ENCODE measurements at regions not wholly inside any gene's neighbourhood (a gene's known extent, or its start where the extent isn't known, plus 50 kb on each side); places are given as distances from the start of the nearest gene placed in this dataset.

DNA sequence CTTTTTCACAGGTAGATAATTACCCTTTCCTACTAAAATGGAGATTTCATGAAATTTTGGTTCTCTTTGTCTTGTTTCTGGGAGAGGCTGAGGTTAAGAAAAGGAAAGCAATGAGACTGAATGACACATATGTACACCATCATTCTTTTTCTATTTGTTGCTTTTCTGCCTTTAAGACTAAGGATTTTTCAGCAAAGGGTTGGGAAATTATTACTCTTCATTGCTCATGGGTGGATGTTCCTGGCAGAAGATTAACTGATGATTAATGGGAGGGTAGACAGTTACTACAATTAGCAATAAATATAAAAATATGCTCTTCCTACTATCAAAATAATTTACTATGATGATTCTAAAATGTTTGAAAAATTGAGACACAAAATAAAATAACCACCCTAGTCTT is 316.5 kb upstream of the USP24 start:
- Histone ChIP-seq H3K9me3 (ENCODE audit: insufficient read depth, low read depth, low read length) (no peaks in the 10 kb centered on the region), H2AFZ (ENCODE audit: insufficient read depth, low read length, poor library complexity) (no peak overlapping the region), H3K4ac (ENCODE audit: low read depth, low read length) (no peak overlapping the region), H2BK12ac (ENCODE audit: low read length) (no peak overlapping the region), H3K18ac (ENCODE audit: low read length) (no peak overlapping the region), H3K23ac (ENCODE audit: low read length) (no peak overlapping the region), H3K4me1 (ENCODE audit: control insufficient read depth in 1 of 2, insufficient read depth in 2 of 2, low read length in 2 of 2) (peaks cover 0 to 5% of the 10 kb centered on the region in 2 experiments), H3K79me1 (ENCODE audit: low read length) (no peaks in the 10 kb centered on the region), H3K14ac (ENCODE audit: low read length) (no peak overlapping the region), H3K27ac (ENCODE audit: low read depth, low read length) (no peak overlapping the region), H4K91ac (ENCODE audit: low read depth, low read length) (no peak overlapping the region), H4K12ac (ENCODE audit: low read depth, low read length) (no peak overlapping the region), H3K4me3 (ENCODE audit: low read depth, low read length) (no peak overlapping the region), H3K79me2 (ENCODE audit: control insufficient read depth, insufficient read depth, low read length, poor library complexity) (no peaks in the 10 kb centered on the region), H2BK120ac (ENCODE audit: insufficient read depth, low read length, poor library complexity) (no peak overlapping the region), H2AK5ac (ENCODE audit: low read length) (no peak overlapping the region), H3K27me3 (ENCODE audit: insufficient read depth, low read length) (no peaks in the 10 kb centered on the region), H2BK5ac (ENCODE audit: low read depth, low read length, poor library complexity) (no peak overlapping the region), H3K36me3 (ENCODE audit: control insufficient read depth in 1 of 2, insufficient read depth in 2 of 2, low read length in 2 of 2) (no peaks in the 10 kb centered on the region), H4K8ac (ENCODE audit: low read depth, low read length) (no peak overlapping the region), H3K4me2 (ENCODE audit: low read length) (no peak overlapping the region), H3K9ac (ENCODE audit: low read length) (no peak overlapping the region)
- DNase-seq: no peak

GRCh38 chr1:55530749-55531478 is 315.8 kb upstream of the USP24 start:
- Histone ChIP-seq H3K79me2 (ENCODE audit: control insufficient read depth, insufficient read depth, low read length, poor library complexity) (no peaks in the 10 kb centered on the region), H3K79me1 (ENCODE audit: low read length) (no peaks in the 10 kb centered on the region), H2AK5ac (ENCODE audit: low read length) (no peak overlapping the region), H4K91ac (ENCODE audit: low read depth, low read length) (no peak overlapping the region), H3K9me3 (ENCODE audit: insufficient read depth, low read depth, low read length) (no peaks in the 10 kb centered on the region), H3K4me3 (ENCODE audit: low read depth, low read length) (no peak overlapping the region), H2BK5ac (ENCODE audit: low read depth, low read length, poor library complexity) (no peak overlapping the region), H4K8ac (ENCODE audit: low read depth, low read length) (no peak overlapping the region), H3K18ac (ENCODE audit: low read length) (no peak overlapping the region), H3K27me3 (ENCODE audit: insufficient read depth, low read length) (no peaks in the 10 kb centered on the region), H3K9ac (ENCODE audit: low read length) (no peak overlapping the region), H2AFZ (ENCODE audit: insufficient read depth, low read length, poor library complexity) (no peak overlapping the region), H2BK12ac (ENCODE audit: low read length) (no peak overlapping the region), H3K4ac (ENCODE audit: low read depth, low read length) (no peak overlapping the region), H3K4me1 (ENCODE audit: control insufficient read depth in 1 of 2, insufficient read depth in 2 of 2, low read length in 2 of 2) (peaks cover 0 to 5% of the 10 kb centered on the region in 2 experiments), H3K14ac (ENCODE audit: low read length) (no peak overlapping the region), H3K27ac (ENCODE audit: low read depth, low read length) (no peak overlapping the region), H4K12ac (ENCODE audit: low read depth, low read length) (no peak overlapping the region), H3K23ac (ENCODE audit: low read length) (no peak overlapping the region), H2BK120ac (ENCODE audit: insufficient read depth, low read length, poor library complexity) (no peak overlapping the region), H3K4me2 (ENCODE audit: low read length) (no peak overlapping the region), H3K36me3 (ENCODE audit: control insufficient read depth in 1 of 2, insufficient read depth in 2 of 2, low read length in 2 of 2) (no peaks in the 10 kb centered on the region)
- no CpG with 5 or more reads among the region's 3 CpGs for WGBS (ENCODE audit: extremely low coverage, insufficient coverage, insufficient read length)
- DNase-seq: no peak

- Histone ChIP-seq H3K14ac (ENCODE audit: low read length) (no peak overlapping the region), H3K27me3 (ENCODE audit: insufficient read depth, low read length) (no peaks in the 10 kb centered on the region), H2BK12ac (ENCODE audit: low read length) (no peak overlapping the region), H3K36me3 (ENCODE audit: control insufficient read depth in 1 of 2, insufficient read depth in 2 of 2, low read length in 2 of 2) (no peaks in the 10 kb centered on the region), H3K4me2 (ENCODE audit: low read length) (no peak overlapping the region), H4K12ac (ENCODE audit: low read depth, low read length) (no peak overlapping the region), H3K9me3 (ENCODE audit: insufficient read depth, low read depth, low read length) (no peaks in the 10 kb centered on the region), H3K23ac (ENCODE audit: low read length) (no peak overlapping the region), H3K27ac (ENCODE audit: low read depth, low read length) (no peak overlapping the region), H3K4ac (ENCODE audit: low read depth, low read length) (no peak overlapping the region), H2AK5ac (ENCODE audit: low read length) (no peak overlapping the region), H2BK5ac (ENCODE audit: low read depth, low read length, poor library complexity) (no peak overlapping the region), H2BK120ac (ENCODE audit: insufficient read depth, low read length, poor library complexity) (no peak overlapping the region), H3K18ac (ENCODE audit: low read length) (no peak overlapping the region), H3K4me3 (ENCODE audit: low read depth, low read length) (no peak overlapping the region), H4K91ac (ENCODE audit: low read depth, low read length) (no peak overlapping the region), H2AFZ (ENCODE audit: insufficient read depth, low read length, poor library complexity) (no peak overlapping the region), H3K9ac (ENCODE audit: low read length) (no peak overlapping the region), H3K79me1 (ENCODE audit: low read length) (no peaks in the 10 kb centered on the region), H3K4me1 (ENCODE audit: control insufficient read depth in 1 of 2, insufficient read depth in 2 of 2, low read length in 2 of 2) (peaks cover 0 to 5% of the 10 kb centered on the region in 2 experiments), H3K79me2 (ENCODE audit: control insufficient read depth, insufficient read depth, low read length, poor library complexity) (no peaks in the 10 kb centered on the region), H4K8ac (ENCODE audit: low read depth, low read length) (no peak overlapping the region)
- WGBS (ENCODE audit: extremely low coverage, insufficient coverage, insufficient read length): no CpG with 5 or more reads among the region's 4 CpGs
- DNase-seq: no peak
These were observed 313.9 kb upstream of the USP24 start for GRCh38 chr1:55529017-55529416.

DNA sequence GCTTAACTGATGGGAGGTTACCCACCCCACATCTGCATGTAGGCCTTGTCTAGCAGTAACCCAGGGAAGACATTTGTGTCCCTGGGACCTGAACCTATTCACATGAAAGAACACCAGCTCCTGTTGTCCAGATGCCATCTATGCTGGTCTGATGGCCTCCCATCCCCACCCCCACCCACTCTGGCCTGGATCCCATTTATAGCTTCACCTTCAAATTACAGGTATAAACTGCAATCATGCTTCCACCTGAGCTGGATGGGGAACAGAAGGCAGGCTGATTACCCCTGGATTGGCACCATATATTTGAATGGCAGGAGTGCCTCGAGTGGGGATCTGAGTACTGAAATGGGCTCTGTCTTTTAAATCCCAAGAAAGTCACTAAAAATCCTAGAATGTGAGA is 312.7 kb upstream of the USP24 start:
- H3K27me3 ChIP-seq (ENCODE audit: insufficient read depth, low read length): no peaks in the 10 kb centered on the region
- H4K12ac ChIP-seq (ENCODE audit: low read depth, low read length): no peak overlapping the region
- H3K23ac ChIP-seq (ENCODE audit: low read length): no peak overlapping the region
- no peak overlapping the region for H3K4me2 ChIP-seq (ENCODE audit: low read length)
- H4K91ac ChIP-seq (ENCODE audit: low read depth, low read length): no peak overlapping the region
- no CpG with 5 or more reads among the region's 1 CpG for WGBS (ENCODE audit: extremely low coverage, insufficient coverage, insufficient read length)
- no peak for DNase-seq
- no peak overlapping the region for H2BK5ac ChIP-seq (ENCODE audit: low read depth, low read length, poor library complexity)
- no peak overlapping the region for H2BK120ac ChIP-seq (ENCODE audit: insufficient read depth, low read length, poor library complexity)
- no peak overlapping the region for H4K8ac ChIP-seq (ENCODE audit: low read depth, low read length)
- H3K36me3 ChIP-seq (ENCODE audit: control insufficient read depth in 1 of 2, insufficient read depth in 2 of 2, low read length in 2 of 2): no peaks in the 10 kb centered on the region
- no peaks in the 10 kb centered on the region for H3K9me3 ChIP-seq (ENCODE audit: insufficient read depth, low read depth, low read length)
- H3K9ac ChIP-seq (ENCODE audit: low read length): no peak overlapping the region
- H3K4ac ChIP-seq (ENCODE audit: low read depth, low read length): no peak overlapping the region
- no peak overlapping the region for H3K18ac ChIP-seq (ENCODE audit: low read length)
- H3K4me3 ChIP-seq (ENCODE audit: low read depth, low read length): no peak overlapping the region
- no peak overlapping the region for H3K27ac ChIP-seq (ENCODE audit: low read depth, low read length)
- H2AK5ac ChIP-seq (ENCODE audit: low read length): no peak overlapping the region
- no peaks in the 10 kb centered on the region for H3K79me2 ChIP-seq (ENCODE audit: control insufficient read depth, insufficient read depth, low read length, poor library complexity)
- no peak overlapping the region for H3K14ac ChIP-seq (ENCODE audit: low read length)
- H2BK12ac ChIP-seq (ENCODE audit: low read length): no peak overlapping the region
- H3K4me1 ChIP-seq (ENCODE audit: control insufficient read depth in 1 of 2, insufficient read depth in 2 of 2, low read length in 2 of 2): peaks cover 0 to 5% of the 10 kb centered on the region in 2 experiments
- no peak overlapping the region for H2AFZ ChIP-seq (ENCODE audit: insufficient read depth, low read length, poor library complexity)
- H3K79me1 ChIP-seq (ENCODE audit: low read length): no peaks in the 10 kb centered on the region

Measured in trophoblast cell (in vitro differentiated cells and primary cell).